HepG2 (cell line): ENCODE measurements at regions not wholly inside any gene's neighbourhood (a gene's known extent, or its start where the extent isn't known, plus 50 kb on each side); places are given as distances from the start of the nearest gene placed in this dataset.
A peak's percentile ranks its signal among the peaks of the same experiment; 100 is the strongest.

Experiments
- ATAC-seq: fragments of 200-7000 bp; cut with Tn5 transposase; 3 replicates; pipeline ENCODE4 v1.9.1; 2020; ENCODE audit warnings: mild to moderate bottlenecking, moderate library complexity
- BruUV-seq: library from RNA; stranded (reverse); fragments of 400-500 nt; replicated peaks from 2 replicates; lab custom pipeline; 2021; lab: Mats Ljungman, UMichigan
- CTCF ChIA-PET: fragments of 300-600 bp; formaldehyde crosslinking; extraction: SDS; loops from one replicate; lab custom pipeline; 2021; ENCODE audit warnings: low total read pairs, inconsistent platforms, low intra/inter-chr PET ratio; lab: Yijun Ruan, JAX
- POLR2A ChIA-PET: fragments of 350-600 bp; sonication (Branson Sonifier 250); formaldehyde crosslinking; loops from one replicate; lab custom pipeline; 2020; ENCODE audit warnings: antibody characterized with exemption, inconsistent platforms; lab: Yijun Ruan, JAX
- DNase-seq: peaks from one replicate; pipeline ENCODE4 v3.0.0-alpha.2; 2015; ENCODE audit warnings: low spot score
- FAIRE-seq: peaks from 3 replicates; lab custom pipeline; 2011; peaks lifted over from hg19 to GRCh38; lab: Jason Lieb, UNC
- H2AFZ ChIP-seq: one replicate; pipeline ENCODE4 v1.6.1; 2011; ENCODE audit warnings: low read length, inconsistent platforms
- H3K27ac ChIP-seq: fragments of 300-600 bp; 3 replicates; pipeline ENCODE4 v1.8.0; 2011; ENCODE audit warnings: mixed run types, mild to moderate bottlenecking, mixed read lengths, low read length, inconsistent platforms; ENCODE audit not compliant: insufficient read depth; ENCODE audit errors: extremely low read length
- H3K27me3 ChIP-seq, 2 experiments: fragments of 200-600 bp in 1 of 2; 2 replicates in 1 of 2; 3 replicates in 1 of 2; pipeline versions ENCODE4 v1.6.0 to v1.8.0; 2011; ENCODE audit warnings: low read length in 2 of 2, mild to moderate bottlenecking in 2 of 2, moderate library complexity in 2 of 2, inconsistent platforms in 1 of 2; ENCODE audit not compliant: insufficient read depth in 2 of 2, control insufficient read depth in 1 of 2
- H3K36me3 ChIP-seq, 2 experiments: fragments of 200-600 bp in 1 of 2; replicated peaks in 1 of 2; 2 replicates in 1 of 2; 3 replicates in 1 of 2; pipeline versions ENCODE4 v1.5.1 to v1.8.0; 2011; ENCODE audit warnings: low read length in 2 of 2, inconsistent platforms in 1 of 2; ENCODE audit not compliant: insufficient read depth in 2 of 2, control insufficient read depth in 1 of 2
- H3K4me1 ChIP-seq: 2 replicates; pipeline ENCODE4 v1.5.1; 2012; ENCODE audit warnings: low read length, inconsistent platforms; ENCODE audit not compliant: insufficient read depth
- H3K4me2 ChIP-seq: 2 replicates; pipeline ENCODE4 v1.6.0; 2011; ENCODE audit warnings: low read depth, low read length, inconsistent platforms
- H3K4me3 ChIP-seq, 3 experiments: fragments of 200-600 bp in 1 of 3; sonication (generic), shearing (Covaris generic) in 1 of 3; replicated peaks in 1 of 3; 2 replicates each; pipeline ENCODE4 v1.5.1; 2011 to 2016; ENCODE audit warnings: low read length in 3 of 3, inconsistent platforms in 2 of 3, low read depth in 2 of 3, mild to moderate bottlenecking in 2 of 3, control low read depth in 1 of 3, mixed read lengths in 1 of 3; ENCODE audit not compliant: insufficient read depth in 1 of 3
- H3K79me2 ChIP-seq: one replicate; pipeline ENCODE4 v1.6.1; 2011; ENCODE audit warnings: low read length, inconsistent platforms; ENCODE audit not compliant: insufficient read depth
- H3K9ac ChIP-seq: 2 replicates; pipeline ENCODE4 v1.6.0; 2011; ENCODE audit warnings: mild to moderate bottlenecking, low read depth, low read length, inconsistent platforms; ENCODE audit not compliant: insufficient read depth
- H3K9me3 ChIP-seq: 2 replicates; pipeline ENCODE4 v1.5.1; 2012; ENCODE audit warnings: mild to moderate bottlenecking, low read length
- H4K20me1 ChIP-seq: 2 replicates; pipeline ENCODE4 v1.6.0; 2011; ENCODE audit warnings: inconsistent platforms, mild to moderate bottlenecking, low read length, moderate library complexity; ENCODE audit not compliant: insufficient read depth
- ELF4 ChIP-seq: sonication (generic); formaldehyde crosslinking; IDR thresholded peaks from 2 replicates; pipeline ENCODE4 v1.5.0; 2020; ENCODE audit warnings: missing genetic modification reagents, mild to moderate bottlenecking, moderate library complexity, borderline replicate concordance
- FOXK1 ChIP-seq: sonication (generic); formaldehyde crosslinking; IDR thresholded peaks from 2 replicates; pipeline ENCODE4 v1.4.0; 2020; ENCODE audit warnings: low read depth, missing genetic modification reagents, borderline replicate concordance
- HMGA1 ChIP-seq: sonication (generic); formaldehyde crosslinking; conservative IDR thresholded peaks from 2 replicates; pipeline ENCODE4 v1.4.0; 2020; ENCODE audit warnings: missing genetic modification reagents
- MAF1 ChIP-seq: sonication (generic); formaldehyde crosslinking; IDR thresholded peaks from 2 replicates; pipeline ENCODE4 v1.5.0; 2020; ENCODE audit warnings: missing genetic modification reagents, borderline replicate concordance
- MTA3 ChIP-seq: sonication (generic); formaldehyde crosslinking; IDR thresholded peaks from 2 replicates; pipeline ENCODE4 v1.4.0; 2020; ENCODE audit warnings: missing genetic modification reagents
- MYC ChIP-seq: sonication (generic); formaldehyde crosslinking; IDR thresholded peaks from 2 replicates; pipeline ENCODE4 v1.9.0; 2021; ENCODE audit warnings: missing genetic modification reagents, borderline replicate concordance
- RFX3 ChIP-seq: IDR thresholded peaks from 2 replicates; pipeline ENCODE4 v1.6.1; 2016; ENCODE audit warnings: missing biosample characterization, missing genetic modification reagents
- TBX2 ChIP-seq: sonication (generic); formaldehyde crosslinking; IDR thresholded peaks from 2 replicates; pipeline ENCODE4 v1.5.0; 2020; ENCODE audit warnings: missing genetic modification reagents, mild to moderate bottlenecking, borderline replicate concordance
- TEAD3 ChIP-seq: optimal IDR thresholded peaks from 2 replicates; pipeline ENCODE3; 2016; ENCODE audit warnings: borderline replicate concordance
- YY1 ChIP-seq: IDR thresholded peaks from 2 replicates; pipeline ENCODE4 v1.6.1; 2011; ENCODE audit warnings: low read length, low read depth, moderate library complexity, mild to moderate bottlenecking; ENCODE audit not compliant: insufficient read depth, insufficient replicate concordance
- ZNF292 ChIP-seq: sonication (generic); formaldehyde crosslinking; IDR thresholded peaks from 2 replicates; pipeline ENCODE4 v1.8.1; 2022; ENCODE audit warnings: mild to moderate bottlenecking, low read depth, missing genetic modification reagents, borderline replicate concordance
- ZNF772 ChIP-seq: sonication (generic); formaldehyde crosslinking; IDR thresholded peaks from 2 replicates; pipeline ENCODE4 v1.5.0; 2020; ENCODE audit warnings: mild to moderate bottlenecking, missing genetic modification reagents
- WGBS: methylation state at CpG from one replicate; pipeline ENCODE4 v1.1.6; 2017; ENCODE audit warnings: low lambda C conversion rate; 5-methylcytosine and 5-hydroxymethylcytosine counted together
- in situ Hi-C: cut with HindIII; loops from 2 replicates; pipeline ENCODE4 v1.10.0; 2017; ENCODE audit warnings: low pct_unique_long_range_greater_than_20kb; ENCODE audit not compliant: extremely low pct_ligation_motif_present
- intact Hi-C: fragments of 100-400 bp; cut with micrococcal nuclease; formaldehyde crosslinking; loops from one replicate; pipeline ENCODE4 v1.10.0; 2022; ENCODE audit not compliant: unreplicated experiment

DNA sequence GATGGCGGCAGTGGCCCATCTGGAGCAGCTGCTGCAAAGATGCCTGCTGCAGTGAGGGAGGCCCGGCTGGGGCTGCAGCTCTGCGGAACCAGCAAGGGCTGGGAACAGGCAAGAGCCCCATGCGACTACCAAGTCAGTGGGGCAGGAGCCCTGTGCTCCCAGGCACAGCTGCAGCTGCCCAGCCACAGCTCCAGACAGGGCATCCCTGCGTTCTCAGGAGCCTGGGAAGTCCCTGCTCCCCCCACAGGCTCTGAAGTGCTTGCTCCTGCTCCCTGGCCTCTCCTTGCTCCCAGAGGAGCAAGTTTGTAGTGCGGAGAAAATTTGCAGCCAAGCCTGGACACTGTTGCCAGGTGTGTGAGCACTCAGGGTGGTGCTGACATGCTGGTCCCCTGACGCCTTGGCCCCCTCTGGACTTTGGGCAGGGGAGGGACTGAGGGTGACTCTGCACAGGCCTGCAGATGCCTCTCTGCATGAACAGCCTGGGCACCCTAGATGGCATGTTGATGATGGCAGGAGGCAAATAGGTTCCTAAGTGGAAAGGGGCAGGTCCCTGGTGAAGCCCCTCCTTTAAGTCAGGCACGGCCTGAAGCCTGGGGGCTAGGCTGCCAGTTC lies 105.6 kb downstream of the LYZL1 start (continued):
- TF ChIP-seq FOXK1 (CRISPR knock-in tag) (no peak), ELF4 (CRISPR knock-in tag) (no peak), TBX2 (CRISPR knock-in tag) (no peak), YY1 (no peak), ZNF292 (CRISPR knock-in tag) (0 out of 2 replicates have a peak, but pooled peaks have one; percentile 23), MYC (peak; percentile 15; the same call in 1 of the 2 replicates), RFX3 (CRISPR knock-in tag) (no peak)

- no peaks in the 10 kb centered on the region for H3K79me2 ChIP-seq
- FAIRE-seq: no peak
- WGBS: 0% methylated on average over 1 of the region's 6 CpGs
- no peak overlapping the region for H3K27ac ChIP-seq
- H4K20me1 ChIP-seq: no peaks in the 10 kb centered on the region
- no peak overlapping the region for H2AFZ ChIP-seq
- ChIA-PET POLR2A (no interaction called here), CTCF (no interaction called here)
- no peaks in the 10 kb centered on the region for H3K36me3 ChIP-seq
- no peak overlapping the region for H3K4me2 ChIP-seq
- no peak for TF ChIP-seq TEAD3
- TF ChIP-seq MAF1: no peak
- TF ChIP-seq HMGA1 (CRISPR knock-in tag): no peak
- TF ChIP-seq MTA3 (CRISPR knock-in tag): no peak
- no peak for TF ChIP-seq ZNF772
- H3K4me1 ChIP-seq: peaks cover 18% of the 10 kb centered on the region
- ATAC-seq: no peak
- peaks cover under 1% of the 10 kb centered on the region; the same call in 1 of the 2 replicates for H3K9me3 ChIP-seq
- H3K4me3 ChIP-seq: no peak overlapping the region
- no peak for DNase-seq
- in situ Hi-C loops: no loop called here
- intact Hi-C loops: no loop called here
- 0 out of 5 replicates have a peak, but pooled peaks cover 0 to 1% of the 10 kb centered on the region in 2 experiments for H3K27me3 ChIP-seq
- no TSS peak for BruUV-seq
- H3K9ac ChIP-seq: no peak overlapping the region
Measured at GRCh38 chr10:29395409-29395808, 106.5 kb downstream of the LYZL1 start.
